Pulmonary artery endothelial cell (primary cell): ENCODE measurements at regions not wholly inside any gene's neighbourhood (a gene's known extent, or its start where the extent isn't known, plus 50 kb on each side); places are given as distances from the start of the nearest gene placed in this dataset.
"Not testable (repeated sequence)": the region's sequence is repeated elsewhere in the genome, so short reads cannot be mapped to it uniquely, and the experiment has no call there.

Experiments
- DNase-seq: peaks from one replicate; pipeline ENCODE4 v3.0.0-alpha.2; 2011; ENCODE audit warnings: low read depth, low spot score

DNA sequence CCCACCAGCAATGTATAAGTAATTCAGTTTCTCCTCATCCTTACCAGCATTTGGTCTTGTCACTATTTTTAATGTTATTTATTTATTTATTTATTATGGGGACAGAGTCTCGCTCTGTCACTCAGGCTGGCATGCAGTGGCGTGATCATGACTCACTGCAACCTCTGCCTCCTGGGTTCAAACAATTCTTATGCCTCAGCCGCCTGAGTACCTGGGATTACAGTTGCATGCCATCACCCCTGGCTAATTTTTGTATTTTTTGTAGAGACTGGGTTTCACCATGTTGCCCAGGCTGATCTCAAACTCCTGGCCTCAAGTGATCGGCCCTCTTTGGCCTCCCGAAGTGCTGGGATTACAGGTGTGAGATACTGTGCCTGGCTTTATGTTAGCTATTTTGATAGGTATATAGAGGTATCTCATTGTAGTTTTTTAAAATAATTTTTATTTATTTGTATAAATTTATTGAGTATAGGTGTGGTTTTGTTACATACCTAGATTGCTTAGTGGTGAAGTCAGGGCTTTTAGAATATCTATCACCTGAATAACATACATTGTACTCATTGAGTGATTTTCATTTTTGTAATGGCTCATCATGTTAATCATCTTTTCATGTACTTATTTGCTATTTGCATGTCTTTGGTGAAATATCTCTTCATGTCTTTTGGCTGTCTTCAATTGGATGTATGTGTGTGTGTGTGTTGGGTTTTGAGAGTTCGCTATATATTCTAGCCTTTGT is 53.3 kb downstream of the TANC2 start:
- DNase-seq = no peak

DNA sequence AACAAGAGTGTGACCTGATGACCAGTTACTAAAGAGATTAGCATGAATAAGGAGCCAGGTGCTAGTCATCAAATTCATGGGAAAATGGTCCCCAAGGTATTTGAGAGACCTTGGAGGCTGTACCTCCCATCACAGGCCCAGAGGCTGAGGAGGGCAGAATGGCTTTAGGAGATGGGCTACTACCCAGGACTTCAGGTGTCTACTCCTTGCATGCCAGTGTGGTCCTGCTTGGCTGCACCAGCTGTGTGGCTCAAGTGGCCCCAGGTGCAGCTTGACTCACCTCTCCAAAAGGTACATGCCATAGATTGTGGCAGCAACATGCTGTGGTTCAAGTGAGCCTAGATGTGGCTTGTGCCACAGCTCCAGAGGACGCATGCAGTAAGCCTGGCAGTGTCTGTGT is 56.5 kb downstream of the TANC2 start:
- DNase-seq = no peak

GRCh38 chr17:63023049-63023448 is 57.0 kb downstream of the TANC2 start:
- no peak for DNase-seq

- no peak for DNase-seq
Measured at GRCh38 chr17:63024201-63024600, 58.2 kb downstream of the TANC2 start.

- no peak for DNase-seq
Measured at GRCh38 chr17:63024716-63025115, 58.7 kb downstream of the TANC2 start.

DNA sequence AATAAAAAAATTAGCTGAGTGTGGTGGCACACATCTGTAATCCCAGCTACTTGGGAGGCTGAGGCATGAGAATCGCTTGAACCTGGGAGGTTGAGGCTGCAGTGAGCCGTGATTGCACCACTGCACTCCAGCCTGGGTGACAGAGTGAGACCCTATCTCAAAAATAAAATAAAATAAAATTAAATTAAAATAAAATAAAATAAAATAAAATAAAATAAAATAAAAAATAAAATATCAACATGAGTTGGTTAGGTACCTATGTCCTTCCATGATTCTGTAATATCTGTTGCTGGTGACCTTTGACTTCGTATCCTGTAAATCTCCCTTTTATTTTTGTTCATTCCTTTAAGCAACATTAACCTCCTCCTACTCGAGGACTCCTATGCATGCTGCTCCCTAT is 59.6 kb downstream of the TANC2 start:
- not testable (repeated sequence) for DNase-seq

DNA sequence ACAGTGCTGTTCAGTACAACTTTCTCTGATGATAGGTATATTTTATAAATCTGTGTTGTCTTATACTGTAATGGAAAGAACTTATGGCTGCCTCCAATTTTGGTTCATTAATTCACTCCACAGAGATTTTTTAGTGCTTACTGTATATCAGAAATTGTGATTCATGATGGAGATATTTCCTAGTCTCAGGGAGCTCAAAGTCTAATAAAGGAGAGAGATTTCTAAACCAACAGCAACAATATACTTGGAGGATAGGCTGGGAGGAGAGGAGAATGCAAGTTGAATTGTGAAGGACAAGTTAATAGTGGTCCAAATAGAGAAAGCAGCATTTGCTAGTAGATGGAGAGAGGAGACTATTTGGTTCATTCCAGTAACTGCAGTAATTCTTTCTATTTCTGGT is 63.5 kb downstream of the TANC2 start:
- DNase-seq = no peak

- no peak for DNase-seq
Measured at GRCh38 chr17:63032142-63032541, 66.1 kb downstream of the TANC2 start.

GRCh38 chr17:63033142-63033541 is 67.1 kb downstream of the TANC2 start:
- DNase-seq = no peak

DNA sequence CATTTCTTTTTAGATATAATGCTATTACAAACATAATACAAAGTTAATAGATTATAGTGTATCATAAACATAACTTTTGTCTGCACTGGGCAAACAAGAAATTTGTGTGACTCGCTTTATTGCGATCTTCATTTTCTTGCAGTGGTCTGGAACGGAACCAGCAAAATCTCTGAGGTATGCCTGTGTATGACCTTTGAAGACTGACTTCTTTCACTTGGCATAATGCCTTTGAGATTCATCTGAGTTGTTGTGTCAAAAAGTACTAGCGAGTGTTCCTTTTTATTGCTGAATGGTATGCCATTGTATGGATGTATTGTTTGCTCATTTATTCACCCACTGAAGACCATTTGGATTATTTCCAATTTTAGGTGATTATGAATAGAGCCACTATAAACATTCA is 69.2 kb downstream of the TANC2 start:
- DNase-seq = no peak

- DNase-seq = no peak
Measured at GRCh38 chr17:63035695-63036094, 69.7 kb downstream of the TANC2 start.

DNA sequence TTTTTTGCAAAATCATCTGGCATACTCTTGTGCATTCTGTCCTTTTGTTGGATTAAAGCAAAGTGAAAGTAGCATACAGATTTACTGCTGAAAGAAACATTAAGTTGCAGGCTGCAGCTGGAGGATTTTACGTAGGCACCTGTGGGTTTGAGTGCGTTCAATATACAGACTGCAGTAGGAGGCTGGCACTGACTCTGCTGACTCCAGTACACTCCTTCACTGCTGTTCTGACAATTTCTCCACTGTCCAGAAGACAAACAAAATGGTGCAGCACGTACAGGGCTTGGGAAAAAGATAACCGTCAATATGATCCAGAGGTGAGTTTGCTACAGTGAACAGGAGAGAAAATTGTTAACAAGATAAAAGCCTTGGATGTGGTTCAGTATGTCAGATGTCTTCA is 73.3 kb downstream of the TANC2 start:
- no peak for DNase-seq

GRCh38 chr17:63039899-63040602 is 74.0 kb downstream of the TANC2 start:
- no peak for DNase-seq

GRCh38 chr17:63040816-63041215 is 74.8 kb downstream of the TANC2 start:
- DNase-seq = no peak

- DNase-seq = no peak
Measured at GRCh38 chr17:63041251-63041650, 75.2 kb downstream of the TANC2 start.

DNA sequence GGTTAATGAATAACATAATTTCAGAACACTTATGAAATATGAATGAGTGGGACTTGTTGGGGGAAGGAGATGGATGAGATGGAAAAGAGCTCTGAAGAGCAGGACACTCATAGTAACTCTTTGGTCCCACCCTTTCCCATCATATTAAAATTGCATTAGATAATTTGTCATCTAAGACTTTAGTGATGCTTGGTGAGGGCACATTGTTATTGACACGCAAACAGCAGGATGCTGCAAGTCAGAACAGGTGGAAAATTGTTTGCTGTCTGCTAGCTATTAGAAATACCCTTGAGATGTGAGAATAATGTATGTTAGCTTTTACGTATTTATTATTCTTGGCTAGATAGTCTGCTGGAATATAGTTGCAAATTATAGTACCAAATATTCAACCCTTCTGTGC is 75.7 kb downstream of the TANC2 start:
- DNase-seq = no peak

DNA sequence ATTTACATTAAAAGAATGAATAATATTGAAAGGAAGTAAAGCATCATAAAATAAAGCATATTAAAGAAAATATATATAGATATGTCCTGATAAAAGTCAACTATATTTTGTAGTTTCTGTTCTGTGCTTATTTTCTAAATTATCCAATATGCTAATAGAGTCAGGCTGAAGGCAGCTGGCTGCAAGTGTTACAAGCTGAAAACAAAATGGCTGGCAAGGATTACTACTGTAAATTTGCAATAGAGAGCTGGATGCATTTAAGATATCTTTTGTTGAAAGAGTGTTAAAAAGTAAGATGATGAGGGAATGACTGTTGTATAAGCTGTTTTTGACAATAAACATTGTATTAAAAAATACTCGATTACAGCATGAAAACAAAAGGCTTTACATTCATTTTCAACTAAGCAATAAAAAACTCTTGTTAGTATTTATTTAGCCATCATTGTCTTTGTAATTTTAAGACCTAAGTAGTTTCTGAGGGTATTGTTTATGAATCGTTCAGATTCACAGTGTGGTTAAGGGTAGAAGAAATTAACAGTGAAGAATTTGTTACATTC is 76.3 kb downstream of the TANC2 start:
- no peak for DNase-seq

- DNase-seq = not testable (repeated sequence)
Measured at GRCh38 chr17:63057560-63057959, 91.5 kb downstream of the TANC2 start.

DNA sequence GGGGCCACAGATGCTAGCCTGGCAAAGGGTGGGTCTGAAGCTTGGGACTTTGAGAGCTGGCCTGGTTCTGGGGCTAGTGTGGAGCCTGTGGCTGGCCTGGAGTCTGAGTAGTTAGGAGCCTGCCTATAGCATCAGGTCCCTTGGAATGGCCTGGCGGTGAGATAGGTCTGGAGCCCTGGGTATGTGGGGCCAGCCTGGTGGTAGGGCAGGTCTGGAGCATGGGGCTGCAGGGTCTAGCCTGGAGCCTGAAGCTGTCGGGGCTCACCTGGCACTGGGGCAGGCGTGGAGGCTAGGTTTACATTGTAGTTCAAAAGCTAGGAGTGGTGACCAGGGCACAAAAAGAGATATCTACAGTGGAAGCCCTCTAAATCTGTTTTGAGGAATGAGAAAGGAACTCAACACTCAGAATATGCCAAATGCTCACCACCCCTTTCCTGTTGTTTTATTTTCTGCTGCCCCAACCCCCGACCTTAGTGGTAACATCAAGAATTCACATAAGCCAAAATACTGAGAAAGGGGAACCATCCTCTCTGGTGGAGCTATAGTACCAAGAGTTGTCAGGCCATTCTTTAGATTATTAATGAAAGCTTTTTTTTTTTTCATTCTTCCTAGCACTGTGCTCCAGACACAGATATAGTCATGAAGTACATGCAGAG is 100.3 kb downstream of the TANC2 start:
- DNase-seq = no peak

DNA sequence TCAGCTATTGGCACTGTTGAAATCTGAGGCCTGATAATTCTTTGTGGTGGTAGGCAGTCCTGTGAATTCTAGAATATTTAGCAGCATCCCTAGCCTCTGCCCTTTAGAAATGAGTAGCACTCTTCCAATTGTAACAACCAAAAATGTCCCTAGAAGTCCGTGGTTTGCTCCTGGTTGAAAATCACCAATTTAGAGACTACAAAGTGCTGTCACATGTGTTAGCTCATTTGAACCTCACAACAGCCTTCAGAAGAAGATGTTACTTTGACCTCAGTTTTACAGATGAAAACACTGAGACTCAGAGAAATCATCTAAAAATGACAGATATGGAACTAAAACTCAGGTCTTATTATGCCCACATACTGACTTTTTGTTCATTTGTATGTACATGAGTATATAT is 103.2 kb downstream of the TANC2 start:
- DNase-seq = no peak

DNA sequence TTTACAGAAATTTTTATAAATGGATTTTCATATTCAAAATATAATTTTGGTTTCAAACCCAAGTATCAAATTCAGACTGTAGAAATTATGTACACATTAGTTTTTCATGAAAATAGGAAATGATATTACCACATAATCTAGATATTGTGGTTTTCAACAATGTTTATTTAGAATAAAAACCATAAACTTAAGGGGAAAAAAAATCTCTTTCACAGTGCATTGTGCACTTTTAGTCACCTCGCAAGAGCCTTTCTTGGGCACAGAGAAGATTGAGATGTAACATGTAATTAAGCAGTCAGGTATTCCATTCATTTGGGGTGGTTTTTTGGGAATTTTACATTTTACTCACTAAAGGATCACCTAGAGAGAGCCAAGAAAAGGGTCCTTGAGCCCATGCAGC is 104.0 kb downstream of the TANC2 start:
- no peak for DNase-seq

- DNase-seq = no peak
Measured at GRCh38 chr17:63071797-63072196, 105.8 kb downstream of the TANC2 start.
